CD14-positive monocyte (primary cell): ENCODE measurements at regions not wholly inside any gene's neighbourhood (a gene's known extent, or its start where the extent isn't known, plus 50 kb on each side); places are given as distances from the start of the nearest gene placed in this dataset.
"Not testable (repeated sequence)": the region's sequence is repeated elsewhere in the genome, so short reads cannot be mapped to it uniquely, and the experiment has no call there.

Experiments
- DNase-seq, 3 donors: peaks; one replicate each; pipeline ENCODE4 v3.0.0-alpha.2; 2011 to 2022
- H2AFZ ChIP-seq: 2 replicates; pipeline ENCODE4 v1.6.0; 2012; ENCODE audit warnings: mild to moderate bottlenecking, low read depth, low read length, inconsistent platforms; ENCODE audit not compliant: insufficient read depth, poor library complexity, severe bottlenecking
- H3K27ac ChIP-seq, 2 donors: 1 replicate in 1 of 2; 2 replicates in 1 of 2; pipeline ENCODE4 v1.5.1; 2012 to 2013; ENCODE audit warnings: low read length in 2 of 2, control low read depth in 1 of 2, inconsistent platforms in 1 of 2, low read depth in 1 of 2, mild to moderate bottlenecking in 1 of 2
- H3K27me3 ChIP-seq, 2 donors: one replicate each; pipeline versions ENCODE4 v1.6.0 to v1.6.1; 2011 to 2013; ENCODE audit warnings: low read length in 2 of 2; ENCODE audit not compliant: control insufficient read depth in 2 of 2, insufficient read depth in 2 of 2
- H3K36me3 ChIP-seq, 2 donors: replicated peaks in 1 of 2; 1 replicate in 1 of 2; 2 replicates in 1 of 2; pipeline versions ENCODE4 v1.5.1 to v1.6.1; 2012 to 2013; ENCODE audit warnings: low read length in 2 of 2, control low read depth in 1 of 2, inconsistent platforms in 1 of 2, mild to moderate bottlenecking in 1 of 2; ENCODE audit not compliant: insufficient read depth in 2 of 2, control insufficient read depth in 1 of 2
- H3K4me1 ChIP-seq, 2 donors: 1 replicate in 1 of 2; 2 replicates in 1 of 2; pipeline versions ENCODE4 v1.5.1 to v1.6.1; 2012 to 2013; ENCODE audit warnings: low read length in 2 of 2, control low read depth in 1 of 2, inconsistent platforms in 1 of 2, mild to moderate bottlenecking in 1 of 2, moderate library complexity in 1 of 2; ENCODE audit not compliant: insufficient read depth in 2 of 2, control insufficient read depth in 1 of 2
- H3K4me2 ChIP-seq: replicated peaks from 2 replicates; pipeline ENCODE3; 2012; ENCODE audit warnings: low read length, moderate library complexity, mild to moderate bottlenecking; ENCODE audit not compliant: poor library complexity, severe bottlenecking; ENCODE audit errors: extremely low read depth
- H3K4me3 ChIP-seq, 3 experiments: fragments of 200-600 bp in 1 of 3; sonication (generic) in 1 of 3; replicated peaks in 1 of 3; 1 replicate in 2 of 3; 2 replicates in 1 of 3; pipeline ENCODE4 v1.5.1; 2011 to 2013; ENCODE audit warnings: low read length in 3 of 3, mild to moderate bottlenecking in 3 of 3, control low read depth in 2 of 3, low read depth in 2 of 3, inconsistent platforms in 1 of 3, moderate library complexity in 1 of 3
- H3K79me2 ChIP-seq: 2 replicates; pipeline ENCODE4 v1.6.0; 2012; ENCODE audit warnings: mild to moderate bottlenecking, control low read depth, inconsistent platforms, low read length, moderate library complexity; ENCODE audit not compliant: insufficient read depth
- H3K9ac ChIP-seq: 2 replicates; pipeline ENCODE4 v1.6.0; 2017; ENCODE audit warnings: low read length, mild to moderate bottlenecking; ENCODE audit not compliant: insufficient read depth, poor library complexity, severe bottlenecking
- H3K9me3 ChIP-seq, 2 donors: replicated peaks in 1 of 2; 1 replicate in 1 of 2; 2 replicates in 1 of 2; pipeline versions ENCODE4 v1.5.1 to v1.6.1; 2012 to 2013; ENCODE audit warnings: low read length in 2 of 2, control low read depth in 1 of 2; ENCODE audit not compliant: control insufficient read depth in 1 of 2, insufficient read depth in 1 of 2
- H4K20me1 ChIP-seq: 2 replicates; pipeline ENCODE4 v1.6.0; 2012; ENCODE audit warnings: mild to moderate bottlenecking, low read length, control low read depth, moderate library complexity; ENCODE audit not compliant: insufficient read depth
- H3K27ac Mint-ChIP-seq, 7 donors: one replicate each; pipeline ENCODE4 v1.8.0; 2020; ENCODE audit warnings: mild to moderate bottlenecking in 7 of 7, mixed read lengths in 7 of 7, moderate library complexity in 6 of 7, inconsistent platforms in 2 of 7
- H3K27me3 Mint-ChIP-seq, 3 donors: one replicate each; pipeline ENCODE4 v1.8.0; 2021 to 2022; ENCODE audit warnings: low read depth in 3 of 3, mild to moderate bottlenecking in 3 of 3, mixed read lengths in 3 of 3, moderate library complexity in 3 of 3, inconsistent platforms in 1 of 3
- H3K36me3 Mint-ChIP-seq, 2 donors: one replicate each; pipeline ENCODE4 v1.8.0; 2020; ENCODE audit warnings: mixed read lengths in 2 of 2, inconsistent platforms in 1 of 2, mild to moderate bottlenecking in 1 of 2
- H3K4me1 Mint-ChIP-seq: one replicate; pipeline ENCODE4 v1.8.0; 2020; ENCODE audit warnings: mild to moderate bottlenecking, mixed read lengths
- H3K4me3 Mint-ChIP-seq, 2 donors: one replicate each; pipeline ENCODE4 v1.8.0; 2020; ENCODE audit warnings: mild to moderate bottlenecking in 2 of 2, mixed read lengths in 2 of 2, moderate library complexity in 1 of 2
- H3K9me3 Mint-ChIP-seq, 7 donors: one replicate each; pipeline ENCODE4 v1.8.0; 2020 to 2022; ENCODE audit warnings: mixed read lengths in 7 of 7, mild to moderate bottlenecking in 6 of 7, moderate library complexity in 6 of 7, inconsistent platforms in 2 of 7
- WGBS: methylation state at CpG from one replicate; pipeline ENCODE4 v1.1.5; 2013; ENCODE audit warnings: missing lambda C conversion rate; ENCODE audit not compliant: insufficient coverage; 5-methylcytosine and 5-hydroxymethylcytosine counted together
- intact Hi-C, 2 donors: fragments of 100-400 bp; cut with micrococcal nuclease; formaldehyde crosslinking; loops; one replicate each; pipeline versions ENCODE4 v1.15.0 to v1.15.1; 2023
- TF ChIP-seq, protein P1 (sequence below): fragments of 200-600 bp; IDR thresholded peaks from one replicate; pipeline ENCODE4 v1.8.0; 2022; ENCODE audit warnings: antibody characterized with exemption, mild to moderate bottlenecking

DNA sequence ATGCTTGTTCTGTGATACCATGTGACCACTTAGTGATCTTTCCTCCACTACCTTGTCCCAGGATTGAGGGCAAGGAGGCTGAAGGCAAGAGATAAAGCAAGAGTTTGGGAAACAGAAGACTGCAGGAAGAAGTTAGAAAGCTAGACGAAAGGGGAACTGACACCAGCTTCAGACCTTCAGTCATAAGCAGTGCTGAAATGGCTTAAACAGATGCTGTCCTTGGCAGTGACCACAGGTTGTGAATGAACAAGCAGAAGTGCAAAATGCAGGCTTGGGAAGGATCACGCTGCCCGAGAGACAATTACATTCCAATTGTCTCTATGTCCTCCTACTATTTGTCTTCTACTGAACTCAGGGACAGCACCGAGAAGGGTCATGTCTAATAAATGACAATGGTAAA, 704.9 kb upstream of the AUTS2 start:
- TF ChIP-seq, protein P1, sequence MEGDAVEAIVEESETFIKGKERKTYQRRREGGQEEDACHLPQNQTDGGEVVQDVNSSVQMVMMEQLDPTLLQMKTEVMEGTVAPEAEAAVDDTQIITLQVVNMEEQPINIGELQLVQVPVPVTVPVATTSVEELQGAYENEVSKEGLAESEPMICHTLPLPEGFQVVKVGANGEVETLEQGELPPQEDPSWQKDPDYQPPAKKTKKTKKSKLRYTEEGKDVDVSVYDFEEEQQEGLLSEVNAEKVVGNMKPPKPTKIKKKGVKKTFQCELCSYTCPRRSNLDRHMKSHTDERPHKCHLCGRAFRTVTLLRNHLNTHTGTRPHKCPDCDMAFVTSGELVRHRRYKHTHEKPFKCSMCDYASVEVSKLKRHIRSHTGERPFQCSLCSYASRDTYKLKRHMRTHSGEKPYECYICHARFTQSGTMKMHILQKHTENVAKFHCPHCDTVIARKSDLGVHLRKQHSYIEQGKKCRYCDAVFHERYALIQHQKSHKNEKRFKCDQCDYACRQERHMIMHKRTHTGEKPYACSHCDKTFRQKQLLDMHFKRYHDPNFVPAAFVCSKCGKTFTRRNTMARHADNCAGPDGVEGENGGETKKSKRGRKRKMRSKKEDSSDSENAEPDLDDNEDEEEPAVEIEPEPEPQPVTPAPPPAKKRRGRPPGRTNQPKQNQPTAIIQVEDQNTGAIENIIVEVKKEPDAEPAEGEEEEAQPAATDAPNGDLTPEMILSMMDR = no peak
- Histone ChIP-seq H3K4me2 (no peak overlapping the region), H3K79me2 (no peaks in the 10 kb centered on the region), H3K27me3 (no peaks in the 10 kb centered on the region), H3K36me3 (no peaks in the 10 kb centered on the region), H3K4me3 (no peak overlapping the region), H3K4me1 (no peaks in the 10 kb centered on the region), H4K20me1 (no peaks in the 10 kb centered on the region), H3K9ac (no peak overlapping the region), H3K9me3 (peaks cover 0 to 15% of the 10 kb centered on the region in 2 donors), H3K27ac (no peak overlapping the region), H2AFZ (no peak overlapping the region)
- no peaks in the 10 kb centered on the region for H3K36me3 Mint-ChIP-seq
- H3K27me3 Mint-ChIP-seq = peaks cover 0 to 2% (median 0%) of the 10 kb centered on the region in 3 donors
- DNase-seq = no peak
- intact Hi-C loops = no loop called here
- no peak overlapping the region for H3K4me3 Mint-ChIP-seq
- H3K9me3 Mint-ChIP-seq = peaks cover 4 to 43% (median 11%) of the 10 kb centered on the region in 7 donors
- no peak overlapping the region for H3K27ac Mint-ChIP-seq
- H3K4me1 Mint-ChIP-seq = no peaks in the 10 kb centered on the region
- WGBS = 50% methylated on average over 3 of the region's 4 CpGs

DNA sequence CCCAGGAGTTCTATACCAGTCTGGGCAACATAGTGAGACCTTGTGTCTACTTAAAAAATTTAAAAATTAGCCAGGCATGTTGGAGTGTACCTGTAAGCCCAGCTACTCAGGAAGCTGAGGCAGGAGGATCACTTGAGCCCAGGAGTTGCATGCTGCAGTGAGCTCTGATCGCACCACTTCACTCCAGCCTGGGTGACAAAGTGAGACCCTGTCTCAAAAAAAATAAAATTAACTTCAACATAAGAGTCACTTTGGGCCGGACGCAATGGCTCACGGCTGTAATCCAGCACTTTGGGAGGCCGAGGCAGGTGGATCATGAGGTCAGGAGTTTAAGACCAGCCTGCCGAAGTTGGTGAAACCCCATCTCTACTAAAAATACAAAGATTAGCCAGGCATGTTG, 699.1 kb upstream of the AUTS2 start:
- H3K36me3 ChIP-seq, H3K27me3 Mint-ChIP-seq, H3K27me3 ChIP-seq, H3K79me2 ChIP-seq, H4K20me1 ChIP-seq, H3K27ac ChIP-seq, H3K4me1 ChIP-seq, H3K36me3 Mint-ChIP-seq, H3K4me2 ChIP-seq, H3K4me3 Mint-ChIP-seq, H3K4me1 Mint-ChIP-seq, intact Hi-C loops, H2AFZ ChIP-seq, DNase-seq, H3K9ac ChIP-seq, H3K4me3 ChIP-seq, H3K27ac Mint-ChIP-seq: not testable (repeated sequence)
- peaks cover 8 to 50% (median 18%) of the 10 kb centered on the region in 7 donors for H3K9me3 Mint-ChIP-seq
- 93% methylated on average over 4 of the region's 6 CpGs for WGBS
- peaks cover 11 to 34% of the 10 kb centered on the region in 2 donors for H3K9me3 ChIP-seq
